ENCODE measurements at regions not wholly inside any gene's neighbourhood (a gene's known extent, or its start where the extent isn't known, plus 50 kb on each side); places are given as distances from the start of the nearest gene placed in this dataset.

DNA sequence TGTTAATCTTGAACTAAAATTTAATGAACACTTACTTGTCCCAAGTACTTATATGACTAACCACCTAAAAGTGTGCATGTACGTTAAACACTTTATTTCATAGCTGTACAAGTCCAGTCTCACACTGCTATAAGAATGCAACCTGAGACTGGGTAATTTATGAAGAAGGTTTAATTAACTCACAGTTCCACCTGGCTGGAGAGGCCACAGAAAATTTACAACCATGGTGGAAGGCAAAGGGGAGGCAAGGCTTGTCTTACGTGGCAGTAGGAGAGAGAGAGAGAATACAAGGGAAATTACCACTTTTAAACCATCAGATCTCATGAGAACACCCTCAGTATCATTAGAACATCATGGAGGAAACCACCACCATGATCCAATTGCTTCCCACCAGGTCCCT is 748.7 kb upstream of the HS3ST1 start:
- H3K36me3 ChIP-seq: no peaks in the 10 kb centered on the region
- no peak overlapping the region for H3K27ac ChIP-seq
- H3K4me1 ChIP-seq: no peaks in the 10 kb centered on the region
- ATAC-seq (no peak), DNase-seq (no peak)
- no peak overlapping the region for H3K4me3 ChIP-seq
- no peaks in the 10 kb centered on the region for H3K27me3 ChIP-seq (ENCODE audit: low read depth)
- no peaks in the 10 kb centered on the region for H3K9me3 ChIP-seq
- intact Hi-C loops (cut with DNase I): no loop called here
- TF ChIP-seq, protein P1, sequence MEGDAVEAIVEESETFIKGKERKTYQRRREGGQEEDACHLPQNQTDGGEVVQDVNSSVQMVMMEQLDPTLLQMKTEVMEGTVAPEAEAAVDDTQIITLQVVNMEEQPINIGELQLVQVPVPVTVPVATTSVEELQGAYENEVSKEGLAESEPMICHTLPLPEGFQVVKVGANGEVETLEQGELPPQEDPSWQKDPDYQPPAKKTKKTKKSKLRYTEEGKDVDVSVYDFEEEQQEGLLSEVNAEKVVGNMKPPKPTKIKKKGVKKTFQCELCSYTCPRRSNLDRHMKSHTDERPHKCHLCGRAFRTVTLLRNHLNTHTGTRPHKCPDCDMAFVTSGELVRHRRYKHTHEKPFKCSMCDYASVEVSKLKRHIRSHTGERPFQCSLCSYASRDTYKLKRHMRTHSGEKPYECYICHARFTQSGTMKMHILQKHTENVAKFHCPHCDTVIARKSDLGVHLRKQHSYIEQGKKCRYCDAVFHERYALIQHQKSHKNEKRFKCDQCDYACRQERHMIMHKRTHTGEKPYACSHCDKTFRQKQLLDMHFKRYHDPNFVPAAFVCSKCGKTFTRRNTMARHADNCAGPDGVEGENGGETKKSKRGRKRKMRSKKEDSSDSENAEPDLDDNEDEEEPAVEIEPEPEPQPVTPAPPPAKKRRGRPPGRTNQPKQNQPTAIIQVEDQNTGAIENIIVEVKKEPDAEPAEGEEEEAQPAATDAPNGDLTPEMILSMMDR (IDR thresholded peaks at IDR 0.05): no peak

DNA sequence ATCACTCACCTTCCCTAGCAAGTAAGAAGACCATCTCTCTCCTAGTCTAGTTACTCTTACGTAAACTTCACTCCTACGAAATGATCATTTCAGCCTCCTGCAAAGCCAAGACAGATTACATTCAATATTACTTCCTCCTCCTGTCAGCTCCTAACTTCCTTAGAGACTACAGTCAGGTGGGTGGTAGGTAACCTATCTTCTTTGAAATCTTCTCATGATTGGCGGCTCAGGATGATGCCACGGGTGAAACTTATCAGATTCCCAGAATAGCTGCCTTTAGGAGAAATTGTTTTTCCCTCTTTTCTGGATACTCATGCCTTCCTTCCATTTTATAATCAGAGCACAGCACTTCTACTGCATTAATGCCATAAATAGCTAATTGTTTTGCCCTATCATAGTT is 744.8 kb upstream of the HS3ST1 start:
- H3K27me3 ChIP-seq (ENCODE audit: low read depth): no peaks in the 10 kb centered on the region
- intact Hi-C loops (cut with DNase I): no loop called here
- ATAC-seq: no peak
- no peaks in the 10 kb centered on the region for H3K9me3 ChIP-seq
- TF ChIP-seq, protein P1 (IDR thresholded peaks at IDR 0.05): no peak
- DNase-seq: no peak
- no peaks in the 10 kb centered on the region for H3K36me3 ChIP-seq
- no peak overlapping the region for H3K4me3 ChIP-seq
- no peak overlapping the region for H3K27ac ChIP-seq
- H3K4me1 ChIP-seq: no peaks in the 10 kb centered on the region

DNA sequence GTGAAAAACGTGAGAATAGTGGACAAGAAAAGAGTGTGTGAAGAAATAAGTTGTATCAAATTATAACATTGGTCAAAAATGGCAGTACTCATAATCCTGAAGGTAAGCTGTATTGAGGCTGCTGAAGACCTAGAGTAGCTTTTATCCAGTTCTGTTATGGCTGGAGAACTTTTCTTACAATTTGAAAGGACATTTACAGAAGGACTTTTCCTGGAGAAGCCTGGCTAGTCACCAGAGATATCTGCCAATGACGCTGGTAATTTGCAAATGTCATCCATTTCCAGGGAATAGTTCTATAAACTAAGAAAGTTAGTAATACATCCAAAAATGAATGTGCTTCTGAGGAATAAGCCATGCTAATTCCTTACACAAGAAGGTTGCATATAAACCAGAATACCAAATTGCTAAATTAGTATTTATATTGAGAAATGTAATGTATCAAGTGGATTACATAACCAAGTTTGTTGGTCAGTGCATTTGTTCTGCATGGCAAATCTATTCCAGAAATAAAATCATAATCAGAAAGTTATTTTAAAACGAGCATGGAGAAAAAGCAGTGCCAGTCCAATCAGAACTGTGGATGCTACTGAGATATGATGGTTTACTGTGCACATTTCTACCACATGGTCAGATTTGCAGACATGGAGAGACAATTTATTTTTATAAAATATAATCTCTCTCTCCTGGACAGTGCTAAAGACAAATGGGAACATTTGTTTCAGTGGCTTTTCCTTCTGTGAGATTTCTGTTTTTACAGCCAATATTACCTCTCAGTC is 743.7 kb upstream of the HS3ST1 start:
- H3K36me3 ChIP-seq: no peaks in the 10 kb centered on the region
- H3K4me3 ChIP-seq: no peak overlapping the region
- no peak overlapping the region for H3K27ac ChIP-seq
- no peaks in the 10 kb centered on the region for H3K27me3 ChIP-seq (ENCODE audit: low read depth)
- no peaks in the 10 kb centered on the region for H3K9me3 ChIP-seq
- intact Hi-C loops (cut with DNase I): no loop called here
- DNase-seq (no peak), ATAC-seq (no peak)
- TF ChIP-seq, protein P1 (IDR thresholded peaks at IDR 0.05): no peak
- H3K4me1 ChIP-seq: no peaks in the 10 kb centered on the region

DNA sequence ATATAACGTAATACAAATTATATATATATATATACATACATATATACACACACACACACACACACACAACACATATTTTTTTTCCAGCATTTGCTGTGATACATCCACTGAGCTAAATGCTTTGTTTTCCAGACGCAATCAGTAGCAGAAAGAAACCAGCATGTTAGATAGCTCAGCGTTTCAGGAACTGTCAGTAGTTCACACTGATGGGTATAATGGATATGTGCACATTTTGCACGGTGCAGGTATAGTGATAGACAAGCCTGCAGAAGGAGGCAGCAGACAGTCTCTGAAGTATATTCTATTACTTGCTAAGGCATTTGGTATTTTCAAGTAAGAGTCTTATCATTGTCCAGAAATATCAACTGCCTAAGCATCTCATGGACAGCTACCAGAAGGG is 741.6 kb upstream of the HS3ST1 start:
- no peak overlapping the region for H3K4me3 ChIP-seq
- H3K4me1 ChIP-seq: no peaks in the 10 kb centered on the region
- ATAC-seq (no peak), DNase-seq (no peak)
- H3K36me3 ChIP-seq: no peaks in the 10 kb centered on the region
- no peaks in the 10 kb centered on the region for H3K9me3 ChIP-seq
- no peaks in the 10 kb centered on the region for H3K27me3 ChIP-seq (ENCODE audit: low read depth)
- TF ChIP-seq, protein P1 (IDR thresholded peaks at IDR 0.05): no peak
- intact Hi-C loops (cut with DNase I): no loop called here
- no peak overlapping the region for H3K27ac ChIP-seq

DNA sequence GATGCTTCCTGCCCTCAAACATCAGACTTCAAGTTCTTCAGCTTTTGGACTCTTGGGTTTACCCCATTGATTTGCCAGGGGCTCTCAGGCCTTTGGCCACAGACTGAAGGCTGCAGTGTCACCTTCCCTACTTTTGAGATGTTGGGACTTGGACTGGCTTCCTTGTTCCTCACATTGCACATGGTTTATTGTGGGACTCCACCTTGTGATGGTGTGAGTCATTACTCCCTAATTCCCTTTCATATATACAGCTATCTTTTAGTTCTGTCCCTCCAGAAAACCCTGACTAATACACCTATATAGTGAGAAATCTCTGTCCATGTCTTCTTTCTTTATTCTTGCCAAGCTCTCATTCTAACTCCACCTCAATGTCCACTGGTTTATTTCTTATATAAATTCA is 736.9 kb upstream of the HS3ST1 start:
- no peak for DNase-seq
- Histone ChIP-seq H3K9me3 (no peaks in the 10 kb centered on the region), H3K4me3 (no peak overlapping the region), H3K4me1 (no peaks in the 10 kb centered on the region), H3K27me3 (ENCODE audit: low read depth) (no peaks in the 10 kb centered on the region), H3K27ac (no peak overlapping the region), H3K36me3 (no peaks in the 10 kb centered on the region)
- ATAC-seq: no peak
- intact Hi-C loops (cut with DNase I): no loop called here
- TF ChIP-seq, protein P1 (IDR thresholded peaks at IDR 0.05): no peak

All from lower lobe of right lung (tissue), 2 donors.